IMR-90 (cell line): ENCODE measurements at regions not wholly inside any gene's neighbourhood (a gene's known extent, or its start where the extent isn't known, plus 50 kb on each side); places are given as distances from the start of the nearest gene placed in this dataset.

ENCODE experiments used
- BHLHE40 ChIP-seq: fragments of 150-350 bp; IDR thresholded peaks from 2 replicates; pipeline ENCODE4 v1.6.1; 2016; ENCODE audit warnings: mild to moderate bottlenecking, low read depth, low read length
- CEBPB ChIP-seq: IDR thresholded peaks from 2 replicates; pipeline ENCODE4 v1.6.1; 2012; ENCODE audit warnings: low read depth, low read length, improper control_type of control experiment
- CTCF ChIP-seq: conservative IDR thresholded peaks from 2 replicates; pipeline ENCODE4 v1.5.1; 2012; ENCODE audit warnings: mild to moderate bottlenecking, low read depth, low read length, improper control_type of control experiment
- FOS ChIP-seq: fragments of 150-350 bp; IDR thresholded peaks from 2 replicates; pipeline ENCODE4 v1.6.1; 2016; ENCODE audit warnings: low read depth, low read length
- MAFK ChIP-seq: IDR thresholded peaks from 2 replicates; pipeline ENCODE4 v1.6.1; 2012; ENCODE audit warnings: low read depth, low read length, improper control_type of control experiment
- MXI1 ChIP-seq: IDR thresholded peaks from 2 replicates; pipeline ENCODE4 v1.6.1; 2012; ENCODE audit warnings: low read depth, mild to moderate bottlenecking, low read length, moderate library complexity, borderline replicate concordance
- POLR2A ChIP-seq: IDR thresholded peaks from 2 replicates; pipeline ENCODE4 v1.6.1; 2012; ENCODE audit warnings: mild to moderate bottlenecking, low read depth, low read length
- RAD21 ChIP-seq: IDR thresholded peaks from 2 replicates; pipeline ENCODE4 v1.6.1; 2012; ENCODE audit warnings: low read length, improper control_type of control experiment
- RCOR1 ChIP-seq: IDR thresholded peaks from 2 replicates; pipeline ENCODE4 v1.6.1; 2012; ENCODE audit warnings: mild to moderate bottlenecking, low read length, improper control_type of control experiment; ENCODE audit not compliant: insufficient replicate concordance
- RFX5 ChIP-seq: IDR thresholded peaks from 2 replicates; pipeline ENCODE4 v1.8.0; 2012; ENCODE audit warnings: low read depth, mild to moderate bottlenecking, low read length, moderate library complexity
- SMC3 ChIP-seq: fragments of 150-350 bp; IDR thresholded peaks from 2 replicates; pipeline ENCODE4 v1.6.1; 2016; ENCODE audit warnings: low read depth, mild to moderate bottlenecking, antibody characterized with exemption, low read length, moderate library complexity

GRCh38 chr14:85363358-85363757 is 166.6 kb upstream of the FLRT2 start:
- TF ChIP-seq POLR2A (no peak), CTCF (no peak), CEBPB (no peak), RFX5 (no peak), MAFK (no peak), RCOR1 (no peak), FOS (no peak), SMC3 (no peak), MXI1 (no peak), RAD21 (no peak), BHLHE40 (no peak)
